ENCODE measurements at regions not wholly inside any gene's neighbourhood (a gene's known extent, or its start where the extent isn't known, plus 50 kb on each side); places are given as distances from the start of the nearest gene placed in this dataset.
A peak's percentile ranks its signal among the peaks of the same experiment; 100 is the strongest.

- H3K27ac ChIP-seq = no peak overlapping the region
- TF ChIP-seq CTCF (conservative IDR thresholded peaks at IDR 0.05) = no peak
Measured at GRCh38 chr12:90645181-90645580, 309.8 kb downstream of the CCER1 start.

- no peak overlapping the region for H3K27ac ChIP-seq
- no peak for TF ChIP-seq CTCF (conservative IDR thresholded peaks at IDR 0.05)
Measured at GRCh38 chr12:90631591-90632212, 323.3 kb downstream of the CCER1 start.

GRCh38 chr12:90630006-90630405 lies 325.0 kb downstream of the CCER1 start:
- H3K27ac ChIP-seq = no peak overlapping the region
- no peak for TF ChIP-seq CTCF (conservative IDR thresholded peaks at IDR 0.05)

- peak overlapping the region; percentile 51 for H3K27ac ChIP-seq
- TF ChIP-seq CTCF (conservative IDR thresholded peaks at IDR 0.05) = no peak
Measured at GRCh38 chr12:90628213-90628612, 326.8 kb downstream of the CCER1 start.

GRCh38 chr12:90627180-90627896 lies 327.6 kb downstream of the CCER1 start:
- peak overlapping the region; percentile 51 for H3K27ac ChIP-seq
- no peak for TF ChIP-seq CTCF (conservative IDR thresholded peaks at IDR 0.05)

- H3K27ac ChIP-seq = no peak overlapping the region
- TF ChIP-seq CTCF (conservative IDR thresholded peaks at IDR 0.05) = no peak
Measured at GRCh38 chr12:90622431-90622830, 332.5 kb downstream of the CCER1 start.

- no peak for TF ChIP-seq CTCF (conservative IDR thresholded peaks at IDR 0.05)
- no peak overlapping the region for H3K27ac ChIP-seq
Measured at GRCh38 chr12:90621927-90622326, 333.0 kb downstream of the CCER1 start.

Measured in VCaP (cell line).